A673 (cell line): ENCODE measurements at regions not wholly inside any gene's neighbourhood (a gene's known extent, or its start where the extent isn't known, plus 50 kb on each side); places are given as distances from the start of the nearest gene placed in this dataset.
"Not testable (repeated sequence)": the region's sequence is repeated elsewhere in the genome, so short reads cannot be mapped to it uniquely, and the experiment has no call there.

Source experiments
- BruUV-seq: library from RNA; stranded (reverse); fragments of 400-500 nt; replicated peaks from 2 replicates; lab custom pipeline; 2021; lab: Mats Ljungman, UMichigan
- CTCF ChIA-PET: fragments of 300-600 bp; sonication (Branson Sonifier 250); formaldehyde crosslinking; loops from one replicate; lab custom pipeline; 2022; ENCODE audit warnings: antibody characterized with exemption; lab: Charles Lee
- POLR2A ChIA-PET: fragments of 300-600 bp; sonication (Branson Sonifier 250); formaldehyde crosslinking; loops from one replicate; lab custom pipeline; 2022; ENCODE audit warnings: antibody characterized with exemption; ENCODE audit not compliant: low non-redundant PET; lab: Charles Lee
- DNase-seq: peaks from one replicate; pipeline ENCODE4 v3.0.0-alpha.2; 2015; ENCODE audit warnings: low spot score
- H3K27ac ChIP-seq: fragments of 200-600 bp; sonication (generic); 2 replicates; pipeline ENCODE4 v1.5.1; 2016; ENCODE audit warnings: mixed run types, low read depth, mild to moderate bottlenecking, mixed read lengths, antibody characterized with exemption, low read length; ENCODE audit not compliant: poor library complexity, severe bottlenecking
- H3K27me3 ChIP-seq: fragments of 200-600 bp; sonication (generic); replicated peaks from 2 replicates; pipeline ENCODE4 v1.6.1; 2017; ENCODE audit warnings: mixed run types, low read depth, mild to moderate bottlenecking, mixed read lengths, antibody characterized with exemption, low read length; ENCODE audit not compliant: insufficient read depth, poor library complexity
- H3K36me3 ChIP-seq: fragments of 200-600 bp; sonication (generic); 2 replicates; pipeline ENCODE4 v1.6.1; 2016; ENCODE audit warnings: mixed run types, mild to moderate bottlenecking, mixed read lengths, antibody characterized with exemption, low read length; ENCODE audit not compliant: insufficient read depth, poor library complexity, severe bottlenecking
- H3K4me1 ChIP-seq: fragments of 200-600 bp; sonication (generic); 2 replicates; pipeline ENCODE4 v1.6.1; 2017; ENCODE audit warnings: mixed run types, mild to moderate bottlenecking, mixed read lengths, antibody characterized with exemption, low read length; ENCODE audit not compliant: insufficient read depth, poor library complexity, severe bottlenecking
- H3K4me3 ChIP-seq: fragments of 200-600 bp; sonication (generic); 2 replicates; pipeline ENCODE4 v1.5.1; 2016; ENCODE audit warnings: low read depth, mixed run types, mild to moderate bottlenecking, mixed read lengths, low read length; ENCODE audit not compliant: poor library complexity, severe bottlenecking
- H3K9me3 ChIP-seq: fragments of 200-600 bp; sonication (generic); 2 replicates; pipeline ENCODE4 v1.6.1; 2016; ENCODE audit warnings: mixed run types, low read depth, mild to moderate bottlenecking, mixed read lengths, antibody characterized with exemption, low read length; ENCODE audit not compliant: poor library complexity, severe bottlenecking
- CTCF ChIP-seq: fragments of 300-800, 200-600 bp; sonication (generic); conservative IDR thresholded peaks from 2 replicates; pipeline ENCODE4 v1.5.1; 2017; ENCODE audit warnings: low read depth, mild to moderate bottlenecking, antibody characterized with exemption, low read length, moderate library complexity, mixed read lengths
- EZH2 ChIP-seq: fragments of 200-600 bp; sonication (generic); IDR thresholded peaks from 2 replicates; pipeline ENCODE4 v1.6.1; 2017; ENCODE audit warnings: borderline replicate concordance, low read depth, mild to moderate bottlenecking, mixed read lengths, antibody characterized with exemption, low read length; ENCODE audit not compliant: poor library complexity, severe bottlenecking
- intact Hi-C: fragments of 100-400 bp; cut with micrococcal nuclease; formaldehyde crosslinking; loops from one replicate; pipeline ENCODE4 v1.10.0; 2022; ENCODE audit not compliant: unreplicated experiment

DNA sequence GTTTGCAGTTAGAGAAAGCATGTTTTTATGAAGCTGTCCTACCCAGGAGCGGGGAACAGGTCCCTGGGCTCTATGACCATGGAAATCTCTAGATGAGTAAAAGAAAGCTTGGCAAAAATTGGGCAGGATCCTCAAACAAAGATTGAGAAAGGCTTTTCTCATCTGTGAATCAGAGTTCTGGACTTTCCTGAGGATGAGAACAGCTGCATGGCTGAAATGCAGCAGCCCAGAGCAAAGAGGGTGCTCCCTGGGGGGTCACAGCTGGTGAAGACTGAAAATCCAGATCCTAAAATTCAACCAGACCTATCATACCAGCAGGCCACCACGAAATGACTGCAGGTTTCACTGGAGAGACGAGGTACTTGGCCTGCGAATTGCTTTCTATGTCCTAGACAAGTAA lies 65.7 kb upstream of the APP start:
- no peak for DNase-seq
- no peak for TF ChIP-seq CTCF
- TF ChIP-seq EZH2: no peak
- CTCF ChIA-PET: no interaction called here
- intact Hi-C loops: no loop called here
- BruUV-seq: no TSS peak
- Histone ChIP-seq H3K27ac (no peak overlapping the region), H3K4me3 (no peak overlapping the region), H3K36me3 (no peaks in the 10 kb centered on the region), H3K27me3 (no peaks in the 10 kb centered on the region), H3K4me1 (no peaks in the 10 kb centered on the region), H3K9me3 (no peaks in the 10 kb centered on the region)
- POLR2A ChIA-PET: no interaction called here

DNA sequence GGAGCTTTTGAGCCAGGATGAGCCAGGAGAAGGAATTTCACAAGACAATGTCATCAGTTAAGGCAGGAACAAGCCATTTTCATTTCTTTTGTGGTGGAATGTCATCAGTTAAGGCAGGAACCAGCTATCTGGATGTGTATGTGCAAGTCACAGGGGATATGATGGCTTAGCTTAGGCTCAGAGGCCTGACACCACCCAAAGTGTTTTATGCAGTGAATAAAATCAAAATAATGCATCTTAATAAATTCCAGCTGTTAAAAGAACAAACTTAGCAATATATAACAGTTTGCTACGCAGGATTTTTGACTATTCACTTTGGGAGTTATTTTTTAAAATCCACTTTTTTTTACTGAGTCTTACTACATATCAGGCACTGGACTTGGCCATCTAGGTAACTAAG lies 62.7 kb upstream of the APP start:
- POLR2A ChIA-PET, H3K27me3 ChIP-seq, H3K27ac ChIP-seq, H3K36me3 ChIP-seq, H3K4me1 ChIP-seq, H3K9me3 ChIP-seq, H3K4me3 ChIP-seq, CTCF ChIA-PET, BruUV-seq, DNase-seq, intact Hi-C loops: not testable (repeated sequence)

DNA sequence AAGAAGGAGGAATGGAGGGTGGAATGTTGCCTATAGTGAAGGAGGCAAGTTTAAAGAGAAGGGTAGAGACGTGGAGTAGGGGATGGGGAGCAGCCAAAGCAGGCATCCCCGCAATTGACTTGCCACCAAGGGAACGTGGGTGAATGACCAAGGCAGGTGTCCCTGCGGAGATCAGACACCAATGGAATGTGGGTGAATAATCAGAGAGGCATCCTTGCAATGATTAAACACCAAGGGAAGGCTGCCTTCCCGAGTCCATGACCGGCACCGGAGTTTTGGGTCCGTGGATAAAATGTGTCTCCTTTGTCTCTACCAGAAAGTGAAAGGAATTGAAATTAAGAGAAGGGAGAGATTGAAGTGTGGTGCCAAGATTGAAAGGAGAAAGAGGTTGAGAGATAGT lies 61.9 kb upstream of the APP start:
- H3K36me3 ChIP-seq, H3K27me3 ChIP-seq, POLR2A ChIA-PET, intact Hi-C loops, H3K27ac ChIP-seq, H3K4me3 ChIP-seq, H3K4me1 ChIP-seq, CTCF ChIA-PET, BruUV-seq, H3K9me3 ChIP-seq, DNase-seq: not testable (repeated sequence)

- Histone ChIP-seq H3K9me3 (no peaks in the 10 kb centered on the region), H3K4me3 (no peak overlapping the region), H3K27me3 (no peaks in the 10 kb centered on the region), H3K36me3 (no peaks in the 10 kb centered on the region), H3K4me1 (no peaks in the 10 kb centered on the region), H3K27ac (no peak overlapping the region)
- DNase-seq: no peak
- ChIA-PET POLR2A (no interaction called here), CTCF (no interaction called here)
- TF ChIP-seq EZH2 (no peak), CTCF (no peak)
- BruUV-seq: no TSS peak
- intact Hi-C loops: no loop called here
Measured at GRCh38 chr21:26227130-26227529, 56.6 kb upstream of the APP start.
